Right lobe of liver (tissue), 6 donors: ENCODE measurements at regions not wholly inside any gene's neighbourhood (a gene's known extent, or its start where the extent isn't known, plus 50 kb on each side); places are given as distances from the start of the nearest gene placed in this dataset.

Source experiments
- ATAC-seq, 4 donors: fragments of 200-7000 bp; cut with Tn5 transposase; one replicate each; pipeline ENCODE4 v1.9.1; 2020; ENCODE audit warnings: mild to moderate bottlenecking in 4 of 4, moderate library complexity in 4 of 4
- DNase-seq, 3 donors: peaks; one replicate each; pipeline ENCODE4 v3.0.0-alpha.2; 2020
- H3K27ac ChIP-seq, 3 donors: fragments of 200-600 bp; one replicate each; pipeline ENCODE4 v1.8.0; 2022
- H3K27me3 ChIP-seq, 2 donors: fragments of 200-600 bp; one replicate each; pipeline ENCODE4 v1.8.0; 2022
- H3K36me3 ChIP-seq, 4 donors: fragments of 200-600 bp; sonication (generic) in 1 of 4; one replicate each; pipeline versions ENCODE4 v1.5.1 to v1.8.0; 2017 to 2022; ENCODE audit warnings: control low read depth in 1 of 4
- H3K4me1 ChIP-seq, 4 donors: fragments of 200-600 bp; sonication (generic) in 1 of 4; one replicate each; pipeline versions ENCODE4 v1.5.1 to v1.8.0; 2017 to 2022; ENCODE audit warnings: control low read depth in 1 of 4
- H3K4me3 ChIP-seq, 3 donors: fragments of 200-600 bp; one replicate each; pipeline ENCODE4 v1.8.0; 2022
- H3K9me3 ChIP-seq, 4 donors: fragments of 200-600 bp; sonication (generic) in 1 of 4; one replicate each; pipeline versions ENCODE4 v1.5.1 to v1.8.0; 2017 to 2022; ENCODE audit warnings: control low read depth in 1 of 4
- POLR2A ChIP-seq: fragments of 450-650 bp; IDR thresholded peaks from one replicate; pipeline ENCODE4 v1.6.1; 2017; ENCODE audit warnings: antibody characterized with exemption, mild to moderate bottlenecking
- WGBS: methylation state at CpG from one replicate; pipeline ENCODE4 v1.1.6; 2018; ENCODE audit warnings: low coverage, low lambda C conversion rate; ENCODE audit not compliant: insufficient coverage; ENCODE audit errors: missing lambda C conversion rate; 5-methylcytosine and 5-hydroxymethylcytosine counted together
- intact Hi-C, 2 donors: fragments of 100-400 bp; cut with DNase I; formaldehyde crosslinking; loops; one replicate each; pipeline versions ENCODE4 v1.11.2 to v1.14.1; 2022
- TF ChIP-seq, protein P1 (sequence below), 4 donors: fragments of 200-600 bp in 3 of 4; fragments of 450-650 bp in 1 of 4; IDR thresholded peaks; one replicate each; pipeline versions ENCODE4 v1.5.1 to v1.8.0; 2016 to 2022; ENCODE audit warnings: antibody characterized with exemption in 4 of 4, mild to moderate bottlenecking in 2 of 4
- donor health status: DM: no; HTN: yes; CAD: no.
- donor health status: DM: no; HTN: no; CAD: no.
- donor health status: DM: no; HTN: no; CAD: no.
- donor health status: DM: no; HTN: yes; CAD: no.
- donor health status: DM: no; HTN: yes; CAD: no.

DNA sequence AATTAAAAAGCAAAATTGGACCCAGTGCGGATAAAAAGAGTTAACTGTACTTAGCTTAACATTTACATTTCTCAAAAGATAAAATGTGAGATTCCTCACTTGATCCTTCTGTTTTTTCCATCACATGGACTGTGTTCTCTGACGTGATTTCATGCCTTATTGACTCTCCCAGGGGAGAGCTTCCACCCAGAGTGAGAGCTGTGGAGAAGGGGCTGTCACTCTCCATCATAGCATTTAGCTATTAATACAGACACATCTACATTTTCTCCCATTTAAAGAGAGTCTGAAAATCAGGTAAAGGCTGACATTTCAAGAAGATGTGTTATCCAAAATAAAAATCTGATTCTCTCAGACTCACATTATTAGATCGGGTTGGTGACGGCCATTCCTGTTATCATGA is 493.8 kb downstream of the FBXO15 start:
- no peak for DNase-seq
- TF ChIP-seq, protein P1, sequence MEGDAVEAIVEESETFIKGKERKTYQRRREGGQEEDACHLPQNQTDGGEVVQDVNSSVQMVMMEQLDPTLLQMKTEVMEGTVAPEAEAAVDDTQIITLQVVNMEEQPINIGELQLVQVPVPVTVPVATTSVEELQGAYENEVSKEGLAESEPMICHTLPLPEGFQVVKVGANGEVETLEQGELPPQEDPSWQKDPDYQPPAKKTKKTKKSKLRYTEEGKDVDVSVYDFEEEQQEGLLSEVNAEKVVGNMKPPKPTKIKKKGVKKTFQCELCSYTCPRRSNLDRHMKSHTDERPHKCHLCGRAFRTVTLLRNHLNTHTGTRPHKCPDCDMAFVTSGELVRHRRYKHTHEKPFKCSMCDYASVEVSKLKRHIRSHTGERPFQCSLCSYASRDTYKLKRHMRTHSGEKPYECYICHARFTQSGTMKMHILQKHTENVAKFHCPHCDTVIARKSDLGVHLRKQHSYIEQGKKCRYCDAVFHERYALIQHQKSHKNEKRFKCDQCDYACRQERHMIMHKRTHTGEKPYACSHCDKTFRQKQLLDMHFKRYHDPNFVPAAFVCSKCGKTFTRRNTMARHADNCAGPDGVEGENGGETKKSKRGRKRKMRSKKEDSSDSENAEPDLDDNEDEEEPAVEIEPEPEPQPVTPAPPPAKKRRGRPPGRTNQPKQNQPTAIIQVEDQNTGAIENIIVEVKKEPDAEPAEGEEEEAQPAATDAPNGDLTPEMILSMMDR (IDR thresholded peaks at IDR 0.05), result no peak
- TF ChIP-seq POLR2A, result no peak
- WGBS, result 67% methylated on average over 4 of the region's 4 CpGs
- H3K27ac ChIP-seq, result no peak overlapping the region
- no peak for ATAC-seq
- no peaks in the 10 kb centered on the region for H3K4me1 ChIP-seq
- H3K4me3 ChIP-seq, result no peak overlapping the region
- H3K36me3 ChIP-seq, result no peaks in the 10 kb centered on the region
- no peaks in the 10 kb centered on the region for H3K27me3 ChIP-seq
- no peaks in the 10 kb centered on the region for H3K9me3 ChIP-seq
- intact Hi-C loops, result no loop called here

GRCh38 chr18:73653251-73653650 is 494.4 kb downstream of the FBXO15 start:
- WGBS, result 37% methylated on average over 3 of the region's 3 CpGs
- TF ChIP-seq POLR2A, result no peak
- TF ChIP-seq, protein P1 (IDR thresholded peaks at IDR 0.05), result no peak
- no peaks in the 10 kb centered on the region for H3K36me3 ChIP-seq
- H3K4me3 ChIP-seq, result no peak overlapping the region
- no peaks in the 10 kb centered on the region for H3K4me1 ChIP-seq
- intact Hi-C loops, result no loop called here
- no peaks in the 10 kb centered on the region for H3K27me3 ChIP-seq
- DNase-seq (no peak), ATAC-seq (no peak)
- no peaks in the 10 kb centered on the region for H3K9me3 ChIP-seq
- H3K27ac ChIP-seq, result no peak overlapping the region

- TF ChIP-seq, protein P1 (IDR thresholded peaks at IDR 0.05), result no peak
- TF ChIP-seq POLR2A, result no peak
- H3K36me3 ChIP-seq, result no peaks in the 10 kb centered on the region
- H3K9me3 ChIP-seq, result no peaks in the 10 kb centered on the region
- 39% methylated on average over 5 of the region's 5 CpGs for WGBS
- no peak overlapping the region for H3K27ac ChIP-seq
- no peak overlapping the region for H3K4me3 ChIP-seq
- DNase-seq (no peak), ATAC-seq (no peak)
- no peaks in the 10 kb centered on the region for H3K4me1 ChIP-seq
- no peaks in the 10 kb centered on the region for H3K27me3 ChIP-seq
- intact Hi-C loops, result no loop called here
Observed at GRCh38 chr18:73647391-73647790, 500.2 kb downstream of the FBXO15 start.

DNA sequence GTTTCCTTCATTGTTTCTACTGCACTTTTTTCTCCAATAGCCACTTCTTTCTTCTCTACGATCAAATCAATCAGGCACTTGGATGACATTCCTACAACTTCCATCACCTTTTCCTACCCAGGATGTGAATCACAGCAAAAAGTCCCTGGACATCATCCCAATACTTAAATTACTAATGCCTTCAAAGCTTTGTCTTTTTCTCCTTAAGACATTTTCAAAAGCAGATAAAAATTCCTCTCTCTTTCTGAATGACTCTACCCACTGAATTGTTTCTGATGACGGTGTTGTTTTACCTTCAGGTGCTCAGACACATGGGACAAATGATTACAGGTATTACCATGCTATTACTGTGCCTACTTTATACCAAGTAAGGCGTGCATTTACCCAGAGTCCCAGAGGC is 500.9 kb downstream of the FBXO15 start:
- Histone ChIP-seq H3K4me3 (no peak overlapping the region), H3K4me1 (no peaks in the 10 kb centered on the region), H3K27me3 (no peaks in the 10 kb centered on the region), H3K9me3 (no peaks in the 10 kb centered on the region), H3K27ac (no peak overlapping the region), H3K36me3 (no peaks in the 10 kb centered on the region)
- no peak for TF ChIP-seq POLR2A
- TF ChIP-seq, protein P1 (IDR thresholded peaks at IDR 0.05), result no peak
- ATAC-seq (no peak), DNase-seq (no peak)
- WGBS, result 38% methylated on average over 3 of the region's 3 CpGs
- intact Hi-C loops, result no loop called here

GRCh38 chr18:73646196-73646595 is 501.4 kb downstream of the FBXO15 start:
- WGBS, result 30% methylated on average over 4 of the region's 4 CpGs
- DNase-seq (no peak), ATAC-seq (no peak)
- H3K27ac ChIP-seq, result no peak overlapping the region
- no peaks in the 10 kb centered on the region for H3K36me3 ChIP-seq
- H3K4me1 ChIP-seq, result no peaks in the 10 kb centered on the region
- no peaks in the 10 kb centered on the region for H3K9me3 ChIP-seq
- no peak overlapping the region for H3K4me3 ChIP-seq
- TF ChIP-seq, protein P1 (IDR thresholded peaks at IDR 0.05), result no peak
- no peak for TF ChIP-seq POLR2A
- no peaks in the 10 kb centered on the region for H3K27me3 ChIP-seq
- intact Hi-C loops, result no loop called here
